GM12878 (cell line): ENCODE measurements at regions not wholly inside any gene's neighbourhood (a gene's known extent, or its start where the extent isn't known, plus 50 kb on each side); places are given as distances from the start of the nearest gene placed in this dataset.

Experiments
- ATAC-seq: fragments of 200-7000 bp; cut with Tn5 transposase; 3 replicates; pipeline ENCODE4 v1.9.1; 2020; ENCODE audit warnings: mild to moderate bottlenecking, moderate library complexity
- BruUV-seq: library from RNA; stranded (reverse); fragments of 400-500 nt; replicated peaks from 2 replicates; lab custom pipeline; 2021; lab: Mats Ljungman, UMichigan
- CTCF ChIA-PET: fragments of 300-600 bp; sonication (Branson Sonifier 250); formaldehyde crosslinking; extraction: SDS; loops from one replicate; lab custom pipeline; 2021; ENCODE audit warnings: inconsistent platforms; lab: Yijun Ruan, JAX
- POLR2A ChIA-PET: fragments of 350-600 bp; formaldehyde crosslinking; extraction: SDS; loops from one replicate; lab custom pipeline; 2021; ENCODE audit warnings: inconsistent platforms; lab: Charles Lee
- RAD21 ChIA-PET: fragments of 300-600 bp; sonication (Branson Sonifier 250); formaldehyde crosslinking; loops from one replicate; lab custom pipeline; 2023; ENCODE audit warnings: antibody characterized with exemption; ENCODE audit not compliant: unreplicated experiment; lab: Charles Lee
- SMC1A ChIA-PET: fragments of 300-600 bp; sonication (Branson Sonifier 250); formaldehyde crosslinking; loops from one replicate; lab custom pipeline; 2023; ENCODE audit not compliant: unreplicated experiment, uncharacterized antibody; lab: Charles Lee
- DNase-seq: peaks from one replicate; pipeline ENCODE4 v3.0.0-alpha.2; 2011; ENCODE audit warnings: low read depth, low spot score
- FAIRE-seq: peaks from 3 replicates; lab custom pipeline; 2011; peaks lifted over from hg19 to GRCh38; lab: Jason Lieb, UNC
- H2AFZ ChIP-seq: 2 replicates; pipeline ENCODE4 v1.6.0; 2011; ENCODE audit warnings: low read depth, low read length, control low read depth; ENCODE audit not compliant: control insufficient read depth
- H3K27ac ChIP-seq: 2 replicates; pipeline ENCODE4 v1.5.1; 2011; ENCODE audit warnings: control low read depth; ENCODE audit not compliant: control insufficient read depth, insufficient read depth
- H3K27me3 ChIP-seq, 2 experiments: replicated peaks in 1 of 2; 2 replicates each; pipeline versions ENCODE4 v1.6.0 to v1.6.1; 2011; ENCODE audit warnings: low read length in 1 of 2; ENCODE audit not compliant: control insufficient read depth in 2 of 2, insufficient read depth in 2 of 2
- H3K36me3 ChIP-seq, 2 experiments: 2 replicates each; pipeline ENCODE4 v1.5.1; 2011; ENCODE audit warnings: low read length in 1 of 2; ENCODE audit not compliant: control insufficient read depth in 2 of 2, insufficient read depth in 2 of 2
- H3K4me1 ChIP-seq: 2 replicates; pipeline ENCODE4 v1.6.1; 2011; ENCODE audit warnings: mild to moderate bottlenecking, low read length, moderate library complexity, mixed read lengths; ENCODE audit not compliant: control insufficient read depth, insufficient read depth
- H3K4me2 ChIP-seq: 2 replicates; pipeline ENCODE4 v1.6.0; 2011; ENCODE audit warnings: control low read depth; ENCODE audit not compliant: control insufficient read depth, insufficient read depth
- H3K4me3 ChIP-seq: fragments of 200-600 bp; sonication (generic); 2 replicates; pipeline ENCODE4 v1.5.1; 2016
- H3K79me2 ChIP-seq: 2 replicates; pipeline ENCODE4 v1.6.0; 2011; ENCODE audit warnings: low read length; ENCODE audit not compliant: control insufficient read depth, insufficient read depth
- H3K9ac ChIP-seq: 2 replicates; pipeline ENCODE4 v1.8.0; 2011; ENCODE audit warnings: low read length, control low read depth, mixed read lengths; ENCODE audit not compliant: control insufficient read depth, insufficient read depth
- H3K9me3 ChIP-seq: replicated peaks from 3 replicates; pipeline ENCODE4 v1.5.1; 2011; ENCODE audit warnings: mild to moderate bottlenecking, low read length; ENCODE audit not compliant: control insufficient read depth, insufficient read depth
- H4K20me1 ChIP-seq: 2 replicates; pipeline ENCODE4 v1.6.0; 2011; ENCODE audit not compliant: control insufficient read depth, insufficient read depth
- BHLHE40 ChIP-seq, 2 experiments: fragments of 450-650 bp in 1 of 2; IDR thresholded peaks; 2 replicates each; pipeline ENCODE4 v1.6.1; 2011 to 2017; ENCODE audit warnings: low read depth in 2 of 2, borderline replicate concordance in 1 of 2, improper control_type of control experiment in 1 of 2, low read length in 1 of 2, mild to moderate bottlenecking in 1 of 2
- CBX5 ChIP-seq: sonication (generic); IDR thresholded peaks from 2 replicates; pipeline ENCODE4 v1.6.1; 2016; ENCODE audit warnings: low read depth, moderate library complexity, mild to moderate bottlenecking, inconsistent platforms
- CEBPB ChIP-seq, 2 experiments: fragments of 150-350 bp in 1 of 2; IDR thresholded peaks; 2 replicates each; pipeline ENCODE4 v1.6.1; 2012 to 2014; ENCODE audit warnings: low read depth in 2 of 2, low read length in 2 of 2, borderline replicate concordance in 1 of 2, inconsistent platforms in 1 of 2
- EGR1 ChIP-seq, 2 experiments: IDR thresholded peaks; 1 replicate in 1 of 2; 2 replicates in 1 of 2; pipeline ENCODE4 v1.6.1; 2011 to 2012; ENCODE audit warnings: low read depth in 2 of 2, low read length in 2 of 2, borderline replicate concordance in 1 of 2, mild to moderate bottlenecking in 1 of 2, moderate library complexity in 1 of 2
- ETV6 ChIP-seq, 2 experiments: fragments of 450-650 bp in 1 of 2; IDR thresholded peaks in 1 of 2; conservative IDR thresholded peaks in 1 of 2; 2 replicates each; pipeline ENCODE4 v1.6.1; 2014; ENCODE audit warnings: antibody characterized with exemption in 1 of 2, borderline replicate concordance in 1 of 2, low read depth in 1 of 2, mild to moderate bottlenecking in 1 of 2, moderate library complexity in 1 of 2
- FOXK2 ChIP-seq: fragments of 450-650 bp; IDR thresholded peaks from 2 replicates; pipeline ENCODE4 v1.6.1; 2017; ENCODE audit warnings: mild to moderate bottlenecking, moderate library complexity
- IKZF2 ChIP-seq, 2 experiments: fragments of 450-650 bp; IDR thresholded peaks; 2 replicates each; pipeline ENCODE4 v1.6.1; 2017; ENCODE audit warnings: mild to moderate bottlenecking in 2 of 2, moderate library complexity in 2 of 2
- JUND ChIP-seq: IDR thresholded peaks from 2 replicates; pipeline ENCODE4 v1.6.1; 2012; ENCODE audit warnings: low read depth, mild to moderate bottlenecking, low read length, improper control_type of control experiment, moderate library complexity
- KDM1A ChIP-seq: fragments of 200-600 bp; sonication (generic); IDR thresholded peaks from 2 replicates; pipeline ENCODE4 v1.6.1; 2016; ENCODE audit warnings: borderline replicate concordance
- MEF2A ChIP-seq: IDR thresholded peaks from 2 replicates; pipeline ENCODE4 v1.6.1; 2011; ENCODE audit warnings: low read depth, mild to moderate bottlenecking, low read length, moderate library complexity; ENCODE audit not compliant: insufficient read depth
- NFYA ChIP-seq: IDR thresholded peaks from 2 replicates; pipeline ENCODE4 v1.6.1; 2011; ENCODE audit warnings: low read depth, mild to moderate bottlenecking, low read length, improper control_type of control experiment, borderline replicate concordance
- NRF1 ChIP-seq: conservative IDR thresholded peaks from 2 replicates; pipeline ENCODE4 v1.6.1; 2011; ENCODE audit warnings: mild to moderate bottlenecking, low read depth, low read length, improper control_type of control experiment
- PAX5 ChIP-seq: IDR thresholded peaks from 2 replicates; pipeline ENCODE4 v1.6.1; 2011; ENCODE audit warnings: low read depth, low read length, borderline replicate concordance
- PBX3 ChIP-seq: IDR thresholded peaks from 2 replicates; pipeline ENCODE4 v1.6.1; 2011; ENCODE audit warnings: mild to moderate bottlenecking, low read depth, low read length, moderate library complexity; ENCODE audit not compliant: insufficient replicate concordance
- PML ChIP-seq: IDR thresholded peaks from 2 replicates; pipeline ENCODE4 v1.6.1; 2012; ENCODE audit warnings: low read length, inconsistent platforms
- SMAD5 ChIP-seq: IDR thresholded peaks from 2 replicates; pipeline ENCODE4 v1.6.1; 2016; ENCODE audit warnings: antibody characterized with exemption, low read depth
- STAT1 ChIP-seq: fragments of 450-650 bp; conservative IDR thresholded peaks from 2 replicates; pipeline ENCODE4 v1.6.1; 2014; ENCODE audit warnings: antibody characterized with exemption, mild to moderate bottlenecking
- TAF1 ChIP-seq: IDR thresholded peaks from 2 replicates; pipeline ENCODE4 v1.6.1; 2011; ENCODE audit warnings: mild to moderate bottlenecking, low read depth, low read length, borderline replicate concordance
- TCF3 ChIP-seq: IDR thresholded peaks from 2 replicates; pipeline ENCODE4 v1.6.1; 2012; ENCODE audit warnings: low read depth, mild to moderate bottlenecking, low read length, borderline replicate concordance; ENCODE audit not compliant: insufficient read depth
- ZBTB4 ChIP-seq: fragments of 450-650 bp; formaldehyde crosslinking; IDR thresholded peaks from 2 replicates; pipeline ENCODE4 v1.4.0; 2022; ENCODE audit warnings: mild to moderate bottlenecking, moderate library complexity
- ZNF217 ChIP-seq: fragments of 450-650 bp; IDR thresholded peaks from 2 replicates; pipeline ENCODE4 v1.6.1; 2017; ENCODE audit warnings: antibody characterized with exemption, mild to moderate bottlenecking
- WGBS: methylation state at CpG from one replicate; pipeline ENCODE4 v1.1.6; 2016; ENCODE audit warnings: low lambda C conversion rate; ENCODE audit not compliant: insufficient replicate concordance, insufficient coverage; ENCODE audit errors: missing lambda C conversion rate; 5-methylcytosine and 5-hydroxymethylcytosine counted together
- in situ Hi-C: fragments of 300-500 bp; cut with MboI; formaldehyde crosslinking; loops from 9 replicates; pipeline ENCODE4 v1.14.3; 2018; ENCODE audit warnings: mixed read lengths
- intact Hi-C: fragments of 100-400 bp; cut with micrococcal nuclease; formaldehyde crosslinking; loops from one replicate; pipeline ENCODE4 v1.14.2; 2022; ENCODE audit not compliant: unreplicated experiment

- TF ChIP-seq ZBTB4 (CRISPR knock-in tag) = no peak
- TF ChIP-seq EGR1 (IDR thresholded peaks at IDR 0.05; ENCODE audit: borderline replicate concordance in 1 of 2, low read depth in 2 of 2, low read length in 2 of 2) = no peak
- no peak for TF ChIP-seq IKZF2 (IDR thresholded peaks at IDR 0.05)
- TF ChIP-seq NFYA = no peak
- no peak for TF ChIP-seq PAX5
- no peak for TF ChIP-seq ZNF217
Measured at GRCh38 chr1:222004034-222004433, 262.1 kb upstream of the DUSP10 start (continued).

GRCh38 chr1:222002503-222002902 lies 260.6 kb upstream of the DUSP10 start:
- WGBS = 100% methylated on average over 1 of the region's 1 CpG
- intact Hi-C loops (no loop called here), in situ Hi-C loops (no loop called here)
- SMC1A ChIA-PET = interaction anchor here (0.7 to 2.1 kb wide), 5 partner anchors 9 to 166 kb away, joined by 3 to 6 read pairs (median 3); no protein-coding TSS in a partner anchor
- ATAC-seq (no peak), FAIRE-seq (no peak), DNase-seq (no peak)
- no peak overlapping the region for H3K27ac ChIP-seq
- no peak overlapping the region for H3K9ac ChIP-seq
- no peaks in the 10 kb centered on the region for H3K36me3 ChIP-seq
- H3K79me2 ChIP-seq = no peaks in the 10 kb centered on the region
- H3K4me3 ChIP-seq = no peak overlapping the region
- no TSS peak for BruUV-seq
- no peaks in the 10 kb centered on the region for H3K4me1 ChIP-seq
- POLR2A ChIA-PET = no interaction called here
- CTCF ChIA-PET = no interaction called here
- H3K27me3 ChIP-seq = no peaks in the 10 kb centered on the region
- no peaks in the 10 kb centered on the region for H4K20me1 ChIP-seq
- RAD21 ChIA-PET = interaction anchor here (1.6 kb wide), 1 partner anchor 261 kb away, joined by 5 read pairs; the partner anchor contains the start of gene DUSP10
- no peak overlapping the region for H2AFZ ChIP-seq
- H3K9me3 ChIP-seq = no peaks in the 10 kb centered on the region
- H3K4me2 ChIP-seq = no peak overlapping the region
- TF ChIP-seq CBX5 (no peak), BHLHE40 (IDR thresholded peaks at IDR 0.05; ENCODE audit: borderline replicate concordance in 1 of 2, low read depth in 2 of 2, low read length in 1 of 2) (no peak), FOXK2 (no peak), JUND (no peak), TCF3 (no peak), SMAD5 (no peak), NRF1 (no peak), ETV6 (conservative IDR thresholded peaks at IDR 0.05 in 1 of 2, IDR thresholded peaks at IDR 0.05 in 1 of 2; ENCODE audit: borderline replicate concordance in 1 of 2, low read depth in 1 of 2) (no peak), STAT1 (no peak), PBX3 (no peak), MEF2A (no peak), CEBPB (IDR thresholded peaks at IDR 0.05; ENCODE audit: borderline replicate concordance in 1 of 2, low read depth in 2 of 2, low read length in 2 of 2) (no peak), PML (no peak), KDM1A (no peak), TAF1 (no peak)
